Keratinocyte (primary cell): ENCODE measurements at regions not wholly inside any gene's neighbourhood (a gene's known extent, or its start where the extent isn't known, plus 50 kb on each side); places are given as distances from the start of the nearest gene placed in this dataset.

Source experiments
- DNase-seq: peaks from one replicate; pipeline ENCODE4 v3.0.0-alpha.2; 2011; ENCODE audit warnings: low read depth, missing footprints, low spot score
- FAIRE-seq: peaks from 2 replicates; lab custom pipeline; 2011; peaks lifted over from hg19 to GRCh38; lab: Jason Lieb, UNC
- H2AFZ ChIP-seq: 2 replicates; pipeline ENCODE4 v1.6.0; 2012; ENCODE audit warnings: low read length, control low read depth, inconsistent platforms; ENCODE audit not compliant: control insufficient read depth
- H3K27ac ChIP-seq: 2 replicates; pipeline ENCODE4 v1.5.1; 2011; ENCODE audit warnings: low read length; ENCODE audit not compliant: control insufficient read depth, insufficient read depth
- H3K27me3 ChIP-seq: 3 replicates; pipeline ENCODE4 v1.6.0; 2011; ENCODE audit warnings: low read length; ENCODE audit not compliant: control insufficient read depth, insufficient read depth; ENCODE audit errors: extremely low read depth
- H3K36me3 ChIP-seq, 2 experiments: 2 replicates in 1 of 2; 3 replicates in 1 of 2; pipeline ENCODE4 v1.5.1; 2011; ENCODE audit warnings: low read length in 2 of 2, mild to moderate bottlenecking in 1 of 2; ENCODE audit not compliant: control insufficient read depth in 2 of 2, insufficient read depth in 2 of 2; ENCODE audit errors: extremely low read depth in 1 of 2
- H3K4me1 ChIP-seq: 3 replicates; pipeline ENCODE4 v1.5.1; 2011; ENCODE audit warnings: low read length; ENCODE audit not compliant: control insufficient read depth, insufficient read depth; ENCODE audit errors: extremely low read depth
- H3K4me2 ChIP-seq: 3 replicates; pipeline ENCODE4 v1.6.0; 2011; ENCODE audit warnings: low read depth, low read length; ENCODE audit not compliant: control insufficient read depth, insufficient read depth; ENCODE audit errors: extremely low read depth
- H3K4me3 ChIP-seq, 3 experiments: fragments of 200-600 bp in 1 of 3; sonication (generic) in 1 of 3; 2 replicates in 2 of 3; 3 replicates in 1 of 3; pipeline ENCODE4 v1.5.1; 2011 to 2016; ENCODE audit warnings: low read length in 3 of 3, mild to moderate bottlenecking in 3 of 3, control low read depth in 2 of 3, inconsistent platforms in 1 of 3, low read depth in 1 of 3, mixed read lengths in 1 of 3, mixed run types in 1 of 3, moderate library complexity in 1 of 3; ENCODE audit not compliant: control insufficient read depth in 2 of 3, insufficient read depth in 2 of 3; ENCODE audit errors: extremely low read depth in 1 of 3
- H3K79me2 ChIP-seq: 2 replicates; pipeline ENCODE4 v1.6.0; 2012; ENCODE audit warnings: low read length; ENCODE audit not compliant: control insufficient read depth, insufficient read depth
- H3K9ac ChIP-seq: 3 replicates; pipeline ENCODE4 v1.6.0; 2011; ENCODE audit warnings: low read length; ENCODE audit not compliant: control insufficient read depth, insufficient read depth; ENCODE audit errors: extremely low read depth
- H3K9me1 ChIP-seq: 3 replicates; pipeline ENCODE4 v1.6.0; 2011; ENCODE audit warnings: low read length; ENCODE audit not compliant: control insufficient read depth, insufficient read depth; ENCODE audit errors: extremely low read depth
- H3K9me3 ChIP-seq: 2 replicates; pipeline ENCODE4 v1.5.1; 2012; ENCODE audit warnings: low read depth, low read length; ENCODE audit not compliant: control insufficient read depth
- H4K20me1 ChIP-seq: 3 replicates; pipeline ENCODE4 v1.6.0; 2011; ENCODE audit warnings: low read length; ENCODE audit not compliant: control insufficient read depth, insufficient read depth; ENCODE audit errors: extremely low read depth
- EZH2 ChIP-seq: IDR thresholded peaks from one replicate; pipeline ENCODE4 v1.6.1; 2012; ENCODE audit warnings: inconsistent platforms, mild to moderate bottlenecking, low read length, moderate library complexity
- dilution Hi-C: fragments of 300-500 bp; cut with MboI; formaldehyde crosslinking; loops from one replicate; pipeline ENCODE4 v1.7.0; 2020; ENCODE audit warnings: low sequenced_read_pairs; ENCODE audit not compliant: extremely low pct_ligation_motif_present
- TF ChIP-seq, protein P1 (sequence below), 3 experiments: IDR thresholded peaks in 1 of 3; conservative IDR thresholded peaks in 1 of 3; optimal IDR thresholded peaks in 1 of 3; 2 replicates in 2 of 3; 3 replicates in 1 of 3; pipeline versions ENCODE3 to v1.5.1; 2011; ENCODE audit warnings: low read length in 3 of 3, mild to moderate bottlenecking in 3 of 3, moderate library complexity in 2 of 3, control low read depth in 1 of 3, inconsistent platforms in 1 of 3; ENCODE audit not compliant: insufficient read depth in 2 of 3; ENCODE audit errors: extremely low read depth in 1 of 3

DNA sequence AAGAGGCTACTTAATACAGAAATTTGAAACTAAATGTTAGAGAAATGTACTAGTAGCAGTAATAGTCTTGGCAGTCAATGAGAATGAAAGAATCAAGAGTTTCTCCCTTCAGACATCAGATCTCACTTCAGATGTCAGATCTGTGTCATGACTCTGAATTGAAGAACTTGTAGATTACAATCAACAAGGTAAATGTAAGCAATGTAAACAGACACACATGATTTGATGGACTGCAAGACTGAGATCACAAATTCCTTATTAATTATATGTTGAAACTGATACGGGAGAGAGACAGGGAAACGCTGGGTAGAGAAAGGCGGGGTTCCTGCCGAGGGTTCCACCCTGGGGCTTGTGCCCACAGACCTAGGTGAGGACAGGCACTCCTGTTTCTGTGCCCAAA is 65.5 kb upstream of the HHIP start:
- FAIRE-seq (no peak), DNase-seq (no peak)
- H3K4me3 ChIP-seq = no peak overlapping the region
- no peak overlapping the region for H3K9ac ChIP-seq
- H3K9me3 ChIP-seq = no peaks in the 10 kb centered on the region
- peak overlapping the region; percentile 35 for H3K27ac ChIP-seq
- no peaks in the 10 kb centered on the region for H3K27me3 ChIP-seq
- H3K36me3 ChIP-seq = no peaks in the 10 kb centered on the region
- H3K4me1 ChIP-seq = peaks cover 49% of the 10 kb centered on the region
- no peak for TF ChIP-seq EZH2
- TF ChIP-seq, protein P1, sequence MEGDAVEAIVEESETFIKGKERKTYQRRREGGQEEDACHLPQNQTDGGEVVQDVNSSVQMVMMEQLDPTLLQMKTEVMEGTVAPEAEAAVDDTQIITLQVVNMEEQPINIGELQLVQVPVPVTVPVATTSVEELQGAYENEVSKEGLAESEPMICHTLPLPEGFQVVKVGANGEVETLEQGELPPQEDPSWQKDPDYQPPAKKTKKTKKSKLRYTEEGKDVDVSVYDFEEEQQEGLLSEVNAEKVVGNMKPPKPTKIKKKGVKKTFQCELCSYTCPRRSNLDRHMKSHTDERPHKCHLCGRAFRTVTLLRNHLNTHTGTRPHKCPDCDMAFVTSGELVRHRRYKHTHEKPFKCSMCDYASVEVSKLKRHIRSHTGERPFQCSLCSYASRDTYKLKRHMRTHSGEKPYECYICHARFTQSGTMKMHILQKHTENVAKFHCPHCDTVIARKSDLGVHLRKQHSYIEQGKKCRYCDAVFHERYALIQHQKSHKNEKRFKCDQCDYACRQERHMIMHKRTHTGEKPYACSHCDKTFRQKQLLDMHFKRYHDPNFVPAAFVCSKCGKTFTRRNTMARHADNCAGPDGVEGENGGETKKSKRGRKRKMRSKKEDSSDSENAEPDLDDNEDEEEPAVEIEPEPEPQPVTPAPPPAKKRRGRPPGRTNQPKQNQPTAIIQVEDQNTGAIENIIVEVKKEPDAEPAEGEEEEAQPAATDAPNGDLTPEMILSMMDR (optimal IDR thresholded peaks at IDR 0.05 in 1 of 3, IDR thresholded peaks at IDR 0.05 in 1 of 3, conservative IDR thresholded peaks at IDR 0.05 in 1 of 3; ENCODE audit: extremely low read depth in 1 of 3, insufficient read depth in 2 of 3, low read length in 3 of 3) = no peak
- no peaks in the 10 kb centered on the region for H4K20me1 ChIP-seq
- H2AFZ ChIP-seq = peak overlapping the region; percentile 70
- H3K4me2 ChIP-seq = no peak overlapping the region
- dilution Hi-C loops = no loop called here
- H3K79me2 ChIP-seq = no peaks in the 10 kb centered on the region
- H3K9me1 ChIP-seq = no peaks in the 10 kb centered on the region

GRCh38 chr4:144582105-144582850 is 63.7 kb upstream of the HHIP start:
- no peak overlapping the region for H2AFZ ChIP-seq

More at GRCh38 chr4:144582105-144582850, 63.7 kb upstream of the HHIP start:
- Histone ChIP-seq H3K79me2 (no peaks in the 10 kb centered on the region), H3K4me1 (peaks cover 49% of the 10 kb centered on the region), H3K27ac (peak overlapping the region; percentile 42), H4K20me1 (no peaks in the 10 kb centered on the region), H3K4me3 (no peak overlapping the region), H3K9me3 (no peaks in the 10 kb centered on the region), H3K27me3 (no peaks in the 10 kb centered on the region), H3K9ac (no peak overlapping the region), H3K36me3 (no peaks in the 10 kb centered on the region), H3K4me2 (peak overlapping the region; percentile 13), H3K9me1 (no peaks in the 10 kb centered on the region)
- TF ChIP-seq, protein P1 (optimal IDR thresholded peaks at IDR 0.05 in 1 of 3, IDR thresholded peaks at IDR 0.05 in 1 of 3, conservative IDR thresholded peaks at IDR 0.05 in 1 of 3; ENCODE audit: extremely low read depth in 1 of 3, insufficient read depth in 2 of 3, low read length in 3 of 3) = no peak
- no peak for TF ChIP-seq EZH2
- FAIRE-seq = peak; percentile 52
- DNase-seq = no peak
- dilution Hi-C loops = no loop called here
